Lung (tissue), 11 donors: ENCODE measurements at regions not wholly inside any gene's neighbourhood (a gene's known extent, or its start where the extent isn't known, plus 50 kb on each side); places are given as distances from the start of the nearest gene placed in this dataset.
"Not testable (repeated sequence)": the region's sequence is repeated elsewhere in the genome, so short reads cannot be mapped to it uniquely, and the experiment has no call there.

ENCODE experiments used
- ATAC-seq: fragments of 200-7000 bp; cut with Tn5 transposase; one replicate; pipeline ENCODE4 v1.9.1; 2020; ENCODE audit warnings: moderate number of reproducible peaks; ENCODE audit not compliant: insufficient read depth, low FRiP score
- DNase-seq, 3 donors: peaks; one replicate each; pipeline ENCODE4 v3.0.0-alpha.2; 2013 to 2017
- H3K27ac ChIP-seq, 2 donors: one replicate each; pipeline ENCODE4 v1.5.1; 2013; ENCODE audit warnings: mild to moderate bottlenecking in 2 of 2, moderate library complexity in 2 of 2, control low read depth in 1 of 2, inconsistent platforms in 1 of 2, low read depth in 1 of 2, low read length in 1 of 2
- H3K27me3 ChIP-seq, 3 donors: one replicate each; pipeline ENCODE4 v1.5.1; 2013; ENCODE audit warnings: low read length in 2 of 3; ENCODE audit not compliant: control insufficient read depth in 3 of 3, insufficient read depth in 3 of 3
- H3K36me3 ChIP-seq, 4 donors: one replicate each; pipeline ENCODE4 v1.5.1; 2013; ENCODE audit warnings: low read length in 4 of 4, mild to moderate bottlenecking in 1 of 4, moderate library complexity in 1 of 4; ENCODE audit not compliant: control insufficient read depth in 4 of 4, insufficient read depth in 4 of 4
- H3K4me1 ChIP-seq, 5 donors: one replicate each; pipeline ENCODE4 v1.5.1; 2013; ENCODE audit warnings: low read length in 5 of 5, mild to moderate bottlenecking in 2 of 5, moderate library complexity in 1 of 5; ENCODE audit not compliant: control insufficient read depth in 5 of 5, insufficient read depth in 5 of 5
- H3K4me3 ChIP-seq: one replicate; pipeline ENCODE4 v1.5.1; 2013; ENCODE audit warnings: mild to moderate bottlenecking, control low read depth, moderate library complexity
- H3K9ac ChIP-seq, 2 donors: one replicate each; pipeline ENCODE4 v1.5.1; 2013; ENCODE audit warnings: low read length in 2 of 2, control low read depth in 1 of 2; ENCODE audit not compliant: insufficient read depth in 1 of 2
- H3K9me3 ChIP-seq, 4 donors: one replicate each; pipeline ENCODE4 v1.5.1; 2013; ENCODE audit warnings: low read length in 3 of 4, mild to moderate bottlenecking in 1 of 4, moderate library complexity in 1 of 4; ENCODE audit not compliant: control insufficient read depth in 4 of 4, insufficient read depth in 3 of 4
- WGBS, 2 donors: extraction: QIAGEN DNeasy Blood & Tissue Kit; methylation state at CpG; one replicate each; pipeline ENCODE4 v1.1.7; 2013; 5-methylcytosine and 5-hydroxymethylcytosine counted together
- TF ChIP-seq, protein P1 (sequence below): IDR thresholded peaks from 2 replicates; pipeline ENCODE4 v1.5.1; 2012; ENCODE audit warnings: mild to moderate bottlenecking; ENCODE audit errors: control extremely low read depth, extremely low read depth
- donor health status: control.
- donor health status: control.
- donor health status: Bipolar disorder and iron deficiency.
- donor health status: healthy.
- donor health status: DM: yes; HTN: yes; CAD: no.

DNA sequence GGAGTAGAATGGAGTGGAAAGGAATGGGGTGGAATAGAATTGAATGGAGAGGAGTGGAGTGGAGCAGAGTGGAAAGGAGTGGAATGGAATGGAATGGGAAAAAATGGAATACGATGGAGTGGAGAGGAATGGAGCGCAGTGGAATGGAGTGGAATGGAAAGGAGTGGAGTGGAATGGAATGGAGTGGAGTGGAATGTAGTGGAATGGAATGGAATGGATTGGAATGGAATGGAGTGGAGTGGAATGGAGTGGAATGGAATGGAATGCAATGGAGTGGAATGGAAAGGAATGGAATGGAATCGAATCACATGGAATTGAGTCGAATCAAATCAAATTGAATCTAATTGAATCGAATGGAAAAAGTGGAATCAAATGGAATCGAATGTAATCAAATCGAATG is 1016.1 kb downstream of the CDY1 start:
- no peak overlapping the region for H3K9ac ChIP-seq
- no peaks in the 10 kb centered on the region for H3K36me3 ChIP-seq
- H3K4me1 ChIP-seq: no peaks in the 10 kb centered on the region
- H3K9me3 ChIP-seq: peaks cover 0 to 4% (median 2%) of the 10 kb centered on the region in 4 donors
- H3K27me3 ChIP-seq: no peaks in the 10 kb centered on the region
- TF ChIP-seq, protein P1, sequence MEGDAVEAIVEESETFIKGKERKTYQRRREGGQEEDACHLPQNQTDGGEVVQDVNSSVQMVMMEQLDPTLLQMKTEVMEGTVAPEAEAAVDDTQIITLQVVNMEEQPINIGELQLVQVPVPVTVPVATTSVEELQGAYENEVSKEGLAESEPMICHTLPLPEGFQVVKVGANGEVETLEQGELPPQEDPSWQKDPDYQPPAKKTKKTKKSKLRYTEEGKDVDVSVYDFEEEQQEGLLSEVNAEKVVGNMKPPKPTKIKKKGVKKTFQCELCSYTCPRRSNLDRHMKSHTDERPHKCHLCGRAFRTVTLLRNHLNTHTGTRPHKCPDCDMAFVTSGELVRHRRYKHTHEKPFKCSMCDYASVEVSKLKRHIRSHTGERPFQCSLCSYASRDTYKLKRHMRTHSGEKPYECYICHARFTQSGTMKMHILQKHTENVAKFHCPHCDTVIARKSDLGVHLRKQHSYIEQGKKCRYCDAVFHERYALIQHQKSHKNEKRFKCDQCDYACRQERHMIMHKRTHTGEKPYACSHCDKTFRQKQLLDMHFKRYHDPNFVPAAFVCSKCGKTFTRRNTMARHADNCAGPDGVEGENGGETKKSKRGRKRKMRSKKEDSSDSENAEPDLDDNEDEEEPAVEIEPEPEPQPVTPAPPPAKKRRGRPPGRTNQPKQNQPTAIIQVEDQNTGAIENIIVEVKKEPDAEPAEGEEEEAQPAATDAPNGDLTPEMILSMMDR: no peak
- no peak overlapping the region for H3K27ac ChIP-seq
- no peak overlapping the region for H3K4me3 ChIP-seq
- DNase-seq (no peak), ATAC-seq (no peak)
- WGBS, 2 donors: 86% methylated on average over 7 of the region's 7 CpGs; no CpG with 5 or more reads in 1 of the 2 donors

DNA sequence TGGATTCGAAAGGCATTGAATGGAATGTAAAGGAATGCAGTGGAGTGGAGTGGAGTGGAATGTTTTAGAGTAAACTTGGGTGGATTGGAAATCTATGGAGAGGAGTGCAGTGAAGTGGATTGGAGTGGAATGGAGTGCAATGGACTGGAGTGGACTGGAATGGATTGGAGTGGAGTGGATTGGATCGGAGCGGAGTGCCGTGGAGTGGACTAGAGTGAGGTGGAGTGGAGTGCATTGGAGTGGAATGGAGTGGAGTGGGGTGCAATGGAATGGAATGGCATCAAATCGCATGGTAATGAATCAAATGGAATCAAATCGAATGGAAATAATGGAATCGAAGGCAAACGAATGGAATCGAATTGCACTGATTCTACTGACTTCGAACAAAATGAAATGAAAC is 1023.9 kb downstream of the CDY1 start:
- H3K36me3 ChIP-seq, H3K27me3 ChIP-seq, DNase-seq, H3K9ac ChIP-seq, H3K27ac ChIP-seq, H3K4me3 ChIP-seq, ATAC-seq, H3K9me3 ChIP-seq, H3K4me1 ChIP-seq: not testable (repeated sequence)
- 83% methylated on average over 10 of the region's 10 CpGs; no CpG with 5 or more reads in 1 of the 2 donors for WGBS, 2 donors

DNA sequence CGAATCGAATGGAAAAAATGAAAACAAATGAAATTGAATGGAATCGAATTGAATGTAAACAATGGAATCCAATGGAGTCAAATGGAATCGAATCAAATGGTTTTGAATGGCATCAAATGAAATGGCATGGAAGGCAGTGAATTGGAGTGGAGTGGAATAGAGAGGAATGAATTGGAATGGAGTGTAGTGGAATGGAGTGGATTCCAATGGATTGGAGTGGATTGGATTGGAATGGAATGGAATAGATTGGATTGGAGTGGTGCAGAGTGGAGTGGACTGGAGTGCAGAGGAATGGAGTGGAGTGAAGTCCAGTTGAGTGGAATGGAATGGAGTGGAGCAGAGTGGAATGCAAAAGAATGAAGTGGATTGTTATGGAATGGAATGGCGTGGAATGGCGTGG is 1026.3 kb downstream of the CDY1 start:
- H3K9ac ChIP-seq, H3K4me1 ChIP-seq, H3K27ac ChIP-seq, H3K36me3 ChIP-seq, ATAC-seq, H3K9me3 ChIP-seq, DNase-seq, H3K27me3 ChIP-seq, H3K4me3 ChIP-seq: not testable (repeated sequence)
- WGBS, 2 donors: 83% methylated on average over 6 of the region's 6 CpGs; no CpG with 5 or more reads in 1 of the 2 donors

DNA sequence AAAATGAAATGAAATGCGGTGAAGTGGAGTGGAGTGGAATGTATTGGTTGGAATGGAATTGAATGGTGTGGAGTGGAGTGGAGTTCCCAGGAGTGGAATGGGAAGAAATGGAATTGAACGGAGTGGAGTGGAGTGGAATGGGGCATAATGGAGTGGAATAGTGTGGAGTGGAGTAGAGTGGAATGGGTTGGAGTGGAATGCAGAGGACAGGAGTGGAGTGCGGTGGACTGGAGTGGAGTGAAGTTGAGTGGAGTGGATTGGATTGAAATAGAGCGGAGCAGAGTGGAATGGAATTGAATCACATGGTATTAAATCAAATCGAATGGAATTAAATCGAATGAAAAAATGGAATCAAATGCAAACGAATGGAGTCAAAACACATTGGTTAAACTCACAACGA is 1042.3 kb downstream of the CDY1 start:
- not testable (repeated sequence) for H3K27ac ChIP-seq, H3K27me3 ChIP-seq, DNase-seq, H3K36me3 ChIP-seq, H3K4me3 ChIP-seq, H3K4me1 ChIP-seq, H3K9ac ChIP-seq, ATAC-seq, H3K9me3 ChIP-seq
- WGBS, 2 donors: 68% methylated on average over 8 of the region's 8 CpGs; no CpG with 5 or more reads in 1 of the 2 donors

DNA sequence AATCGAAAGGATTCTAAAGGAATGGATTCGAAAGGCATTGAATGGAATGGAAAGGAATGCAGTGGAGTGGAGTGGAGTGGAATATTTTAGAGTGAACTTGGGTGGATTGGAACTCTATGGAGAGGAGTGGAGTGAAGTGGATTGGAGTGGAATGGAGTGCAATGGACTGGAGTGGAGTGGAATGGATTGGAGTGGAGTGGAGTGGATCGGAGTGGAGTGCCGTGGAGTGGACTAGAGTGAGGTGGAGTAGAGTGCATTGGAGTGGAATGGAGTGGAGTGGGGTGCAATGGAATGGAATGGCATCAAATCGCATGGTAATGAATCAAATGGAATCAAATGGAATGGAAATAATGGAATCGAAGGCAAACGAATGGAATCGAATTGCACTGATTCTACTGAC is 1044.8 kb downstream of the CDY1 start:
- WGBS, 2 donors: 64% methylated on average over 7 of the region's 8 CpGs; no CpG with 5 or more reads in 1 of the 2 donors
- not testable (repeated sequence) for ATAC-seq, H3K4me3 ChIP-seq, H3K9ac ChIP-seq, H3K27me3 ChIP-seq, H3K27ac ChIP-seq, H3K36me3 ChIP-seq, H3K4me1 ChIP-seq, DNase-seq
- H3K9me3 ChIP-seq: peaks cover 0 to 14% (median 0%) of the 10 kb centered on the region in 4 donors

DNA sequence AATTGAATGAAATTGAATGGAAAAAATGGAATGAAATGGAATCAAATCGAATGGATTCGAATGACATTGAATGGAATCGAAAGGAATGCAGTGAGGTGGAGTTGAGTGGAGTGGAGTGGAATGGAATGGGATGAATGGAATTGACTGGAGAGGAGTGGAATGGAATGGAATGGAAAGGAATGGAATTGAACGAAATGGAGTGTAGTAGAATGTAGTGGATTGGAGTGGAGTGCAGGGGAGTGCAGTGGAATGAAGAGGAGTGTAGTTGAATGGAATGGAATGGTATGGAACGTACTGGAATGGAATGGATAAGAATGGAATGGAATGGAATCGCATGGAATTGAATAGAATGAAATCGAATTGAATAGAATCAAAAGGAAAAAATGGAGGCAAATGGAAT is 1047.3 kb downstream of the CDY1 start:
- ATAC-seq, H3K36me3 ChIP-seq, H3K27ac ChIP-seq, H3K4me3 ChIP-seq, H3K4me1 ChIP-seq, DNase-seq, H3K27me3 ChIP-seq, H3K9ac ChIP-seq: not testable (repeated sequence)
- H3K9me3 ChIP-seq: peaks cover 0 to 14% (median 0%) of the 10 kb centered on the region in 4 donors
- whole genome bisulfite sequencing, 2 donors: 65% methylated on average over 7 of the region's 7 CpGs; no CpG with 5 or more reads in 1 of the 2 donors

DNA sequence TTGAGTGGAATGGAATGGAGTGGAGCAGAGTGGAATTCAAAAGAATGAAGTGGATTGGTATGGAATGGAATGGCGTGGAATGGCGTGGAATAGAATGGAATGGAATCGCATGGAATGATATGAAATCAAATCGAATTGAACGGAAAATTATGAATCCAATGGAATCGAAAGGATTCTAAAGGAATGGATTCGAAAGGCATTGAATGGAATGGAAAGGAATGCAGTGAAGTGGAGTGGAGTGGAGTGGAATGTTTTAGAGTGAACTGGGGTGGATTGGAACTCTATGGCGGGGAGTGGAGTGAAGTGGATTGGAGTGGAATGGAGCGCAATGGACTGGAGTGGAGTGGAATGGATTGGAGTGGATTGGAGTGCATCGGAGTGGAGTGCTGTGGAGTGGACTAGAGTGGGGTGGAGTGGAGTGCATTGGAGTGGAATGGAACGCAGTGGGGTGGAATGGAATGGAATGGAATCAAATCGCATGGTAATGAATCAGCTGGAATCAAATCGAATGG is 1048.5 kb downstream of the CDY1 start:
- WGBS, 2 donors: 77% methylated on average over 13 of the region's 13 CpGs; no CpG with 5 or more reads in 1 of the 2 donors
- not testable (repeated sequence) for H3K4me1 ChIP-seq, H3K27me3 ChIP-seq, DNase-seq, ATAC-seq, H3K9ac ChIP-seq, H3K27ac ChIP-seq, H3K4me3 ChIP-seq, H3K36me3 ChIP-seq
- H3K9me3 ChIP-seq: peaks cover 0 to 14% (median 0%) of the 10 kb centered on the region in 4 donors
